ENCODE measurements at regions not wholly inside any gene's neighbourhood (a gene's known extent, or its start where the extent isn't known, plus 50 kb on each side); places are given as distances from the start of the nearest gene placed in this dataset.

DNA sequence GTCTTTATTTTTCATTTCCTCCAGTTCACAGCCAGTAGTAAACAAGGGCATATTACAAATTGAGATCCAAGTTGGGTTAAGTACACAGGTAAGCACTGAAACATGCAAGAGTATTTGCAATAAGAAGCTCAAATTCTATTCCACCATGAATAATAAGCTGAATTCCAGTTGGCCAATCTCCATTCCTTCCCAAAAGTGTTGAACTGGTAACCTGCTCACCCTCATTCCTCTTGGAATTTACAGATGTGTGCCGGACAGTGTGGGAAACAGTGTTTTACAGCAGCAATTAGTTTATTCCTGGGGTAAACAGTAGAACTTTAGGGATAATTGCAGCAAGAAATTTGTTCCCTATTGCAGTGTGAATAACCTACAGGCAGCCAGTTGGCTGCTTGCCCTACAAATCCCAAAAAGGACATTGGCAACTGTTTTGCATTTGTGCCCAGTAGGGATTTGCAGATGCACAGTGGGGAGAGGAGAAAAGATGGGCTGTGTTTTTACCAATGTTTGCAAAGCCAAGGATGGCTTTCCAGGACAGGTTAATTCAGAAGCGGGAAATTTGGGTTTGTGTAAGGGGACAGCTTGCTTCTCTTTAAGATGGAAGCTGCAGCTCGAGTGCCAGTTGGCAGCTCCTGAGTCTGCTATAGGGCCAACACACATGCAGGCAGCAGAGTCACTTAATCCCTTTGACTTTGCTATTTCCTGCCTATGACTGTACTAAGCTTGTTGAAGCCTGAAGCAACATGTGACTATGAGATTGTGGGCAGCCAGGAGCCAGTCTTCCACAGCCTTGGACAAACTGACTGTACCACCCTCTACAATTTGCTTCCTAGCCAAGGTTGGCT, 318.9 kb downstream of the MAP2K6 start:
- Histone ChIP-seq H3K79me2 (ENCODE audit: insufficient read depth, low read length) (no peaks in the 10 kb centered on the region), H4K20me1 (ENCODE audit: insufficient read depth, low read length) (no peaks in the 10 kb centered on the region), H3K4me3 (replicated peaks in 1 of 3; ENCODE audit: insufficient read depth in 1 of 3, low read depth in 2 of 3, low read length in 3 of 3) (no peak overlapping the region), H3K4me1 (ENCODE audit: insufficient read depth, low read length) (no peaks in the 10 kb centered on the region), H3K27me3 (ENCODE audit: control insufficient read depth in 1 of 2, insufficient read depth in 2 of 2, low read length in 2 of 2) (no peaks in the 10 kb centered on the region), H3K27ac (ENCODE audit: extremely low read length, insufficient read depth, low read length) (no peak overlapping the region), H3K9me3 (ENCODE audit: low read length) (peaks cover 92% of the 10 kb centered on the region), H3K36me3 (replicated peaks in 1 of 2; ENCODE audit: control insufficient read depth in 1 of 2, insufficient read depth in 2 of 2, low read length in 2 of 2) (no peaks in the 10 kb centered on the region), H3K4me2 (ENCODE audit: low read depth, low read length) (no peak overlapping the region), H2AFZ (ENCODE audit: low read length) (no peak overlapping the region), H3K9ac (ENCODE audit: insufficient read depth, low read depth, low read length) (no peak overlapping the region)
- no peak for TF ChIP-seq ISL2 (CRISPR knock-in tag; IDR thresholded peaks at IDR 0.05)
- no peak for TF ChIP-seq ZNF224 (CRISPR knock-in tag; IDR thresholded peaks at IDR 0.05)
- no peak for TF ChIP-seq ZNF230 (CRISPR knock-in tag; IDR thresholded peaks at IDR 0.05)
- TF ChIP-seq, protein P1, sequence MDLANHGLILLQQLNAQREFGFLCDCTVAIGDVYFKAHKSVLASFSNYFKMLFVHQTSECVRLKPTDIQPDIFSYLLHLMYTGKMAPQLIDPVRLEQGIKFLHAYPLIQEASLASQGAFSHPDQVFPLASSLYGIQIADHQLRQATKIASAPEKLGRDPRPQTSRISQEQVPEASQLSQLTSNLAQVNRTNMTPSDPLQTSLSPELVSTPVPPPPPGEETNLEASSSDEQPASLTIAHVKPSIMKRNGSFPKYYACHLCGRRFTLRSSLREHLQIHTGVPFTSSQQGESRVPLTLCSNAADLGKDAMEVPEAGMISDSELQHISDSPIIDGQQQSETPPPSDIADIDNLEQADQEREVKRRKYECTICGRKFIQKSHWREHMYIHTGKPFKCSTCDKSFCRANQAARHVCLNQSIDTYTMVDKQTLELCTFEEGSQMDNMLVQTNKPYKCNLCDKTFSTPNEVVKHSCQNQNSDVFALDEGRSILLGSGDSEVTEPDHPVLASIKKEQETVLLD (CRISPR knock-in tag; IDR thresholded peaks at IDR 0.05; ENCODE audit: low read depth) = no peak
- no peak for TF ChIP-seq ZSCAN21 (CRISPR knock-in tag; IDR thresholded peaks at IDR 0.05; ENCODE audit: borderline replicate concordance)
- TF ChIP-seq ZNF546 (CRISPR knock-in tag; conservative IDR thresholded peaks at IDR 0.05) = no peak
- no peak for TF ChIP-seq ZBTB3 (CRISPR knock-in tag; IDR thresholded peaks at IDR 0.05; ENCODE audit: borderline replicate concordance, low read depth)
- TF ChIP-seq, protein P2, sequence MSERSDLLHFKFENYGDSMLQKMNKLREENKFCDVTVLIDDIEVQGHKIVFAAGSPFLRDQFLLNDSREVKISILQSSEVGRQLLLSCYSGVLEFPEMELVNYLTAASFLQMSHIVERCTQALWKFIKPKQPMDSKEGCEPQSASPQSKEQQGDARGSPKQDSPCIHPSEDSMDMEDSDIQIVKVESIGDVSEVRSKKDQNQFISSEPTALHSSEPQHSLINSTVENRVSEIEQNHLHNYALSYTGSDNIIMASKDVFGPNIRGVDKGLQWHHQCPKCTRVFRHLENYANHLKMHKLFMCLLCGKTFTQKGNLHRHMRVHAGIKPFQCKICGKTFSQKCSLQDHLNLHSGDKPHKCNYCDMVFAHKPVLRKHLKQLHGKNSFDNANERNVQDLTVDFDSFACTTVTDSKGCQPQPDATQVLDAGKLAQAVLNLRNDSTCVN (CRISPR knock-in tag; IDR thresholded peaks at IDR 0.05; ENCODE audit: borderline replicate concordance) = no peak
- TF ChIP-seq, protein P3, sequence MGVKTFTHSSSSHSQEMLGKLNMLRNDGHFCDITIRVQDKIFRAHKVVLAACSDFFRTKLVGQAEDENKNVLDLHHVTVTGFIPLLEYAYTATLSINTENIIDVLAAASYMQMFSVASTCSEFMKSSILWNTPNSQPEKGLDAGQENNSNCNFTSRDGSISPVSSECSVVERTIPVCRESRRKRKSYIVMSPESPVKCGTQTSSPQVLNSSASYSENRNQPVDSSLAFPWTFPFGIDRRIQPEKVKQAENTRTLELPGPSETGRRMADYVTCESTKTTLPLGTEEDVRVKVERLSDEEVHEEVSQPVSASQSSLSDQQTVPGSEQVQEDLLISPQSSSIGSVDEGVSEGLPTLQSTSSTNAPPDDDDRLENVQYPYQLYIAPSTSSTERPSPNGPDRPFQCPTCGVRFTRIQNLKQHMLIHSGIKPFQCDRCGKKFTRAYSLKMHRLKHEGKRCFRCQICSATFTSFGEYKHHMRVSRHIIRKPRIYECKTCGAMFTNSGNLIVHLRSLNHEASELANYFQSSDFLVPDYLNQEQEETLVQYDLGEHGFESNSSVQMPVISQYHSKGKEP (CRISPR knock-in tag; IDR thresholded peaks at IDR 0.05) = no peak
- no peak for TF ChIP-seq KLF9 (CRISPR knock-in tag; IDR thresholded peaks at IDR 0.05; ENCODE audit: low read depth)
- no peak for TF ChIP-seq ZNF781 (CRISPR knock-in tag; IDR thresholded peaks at IDR 0.05; ENCODE audit: borderline replicate concordance, not compliant biosample characterization)
- intact Hi-C loops (cut with micrococcal nuclease; ENCODE audit: unreplicated experiment) = no loop called here
- DNase-seq (ENCODE audit: low spot score) (no peak), FAIRE-seq (no peak), ATAC-seq (no peak)
- in situ Hi-C loops (cut with HindIII; ENCODE audit: extremely low pct_ligation_motif_present, low pct_unique_long_range_greater_than_20kb) = no loop called here
- 6% methylated on average over 2 of the region's 3 CpGs for WGBS (ENCODE audit: low lambda C conversion rate)
- ChIA-PET CTCF (ENCODE audit: low intra/inter-chr PET ratio, low total read pairs) (no interaction called here), POLR2A (no interaction called here)
- BruUV-seq (replicated peaks) = no TSS peak

Measured in HepG2 (cell line).